Thyroid gland (tissue), 4 donors: ENCODE measurements at regions not wholly inside any gene's neighbourhood (a gene's known extent, or its start where the extent isn't known, plus 50 kb on each side); places are given as distances from the start of the nearest gene placed in this dataset.

Experiments
- DNase-seq, 2 donors: peaks; one replicate each; pipeline ENCODE4 v3.0.0-alpha.2; 2019
- H3K27ac ChIP-seq, 3 donors: fragments of 200-600 bp; sonication (generic); 1 replicate in 2 of 3; 2 replicates in 1 of 3; pipeline ENCODE4 v1.5.1; 2016 to 2019; ENCODE audit warnings: mild to moderate bottlenecking in 1 of 3, moderate library complexity in 1 of 3
- H3K27me3 ChIP-seq: fragments of 200-600 bp; sonication (generic); one replicate; pipeline ENCODE4 v1.5.1; 2019
- H3K36me3 ChIP-seq, 2 donors: fragments of 200-600 bp; sonication (generic); one replicate each; pipeline ENCODE4 v1.5.1; 2016 to 2019
- H3K4me1 ChIP-seq, 2 donors: fragments of 200-600 bp; sonication (generic); one replicate each; pipeline ENCODE4 v1.5.1; 2017 to 2019
- H3K4me3 ChIP-seq, 3 donors: fragments of 200-600 bp; sonication (generic); replicated peaks in 1 of 3; 1 replicate in 2 of 3; 2 replicates in 1 of 3; pipeline ENCODE4 v1.5.1; 2016; ENCODE audit warnings: mild to moderate bottlenecking in 1 of 3
- H3K9me3 ChIP-seq: fragments of 200-600 bp; sonication (generic); one replicate; pipeline ENCODE4 v1.5.1; 2017
- POLR2A ChIP-seq, 2 donors: fragments of 450-650 bp; IDR thresholded peaks; one replicate each; pipeline ENCODE4 v1.6.1; 2017; ENCODE audit warnings: antibody characterized with exemption in 2 of 2, mild to moderate bottlenecking in 2 of 2, moderate library complexity in 1 of 2
- WGBS, 2 donors: methylation state at CpG; one replicate each; pipeline ENCODE4 v1.1.5; 2017; 5-methylcytosine and 5-hydroxymethylcytosine counted together
- intact Hi-C: fragments of 100-400 bp; cut with DNase I; formaldehyde crosslinking; loops from one replicate; pipeline ENCODE4 v1.15.1; 2023
- TF ChIP-seq, protein P1 (sequence below), 6 experiments: fragments of 200-600 bp in 3 of 6; fragments of 450-650 bp in 3 of 6; sonication (generic) in 3 of 6; IDR thresholded peaks; one replicate each; pipeline ENCODE4 v1.5.1; 2016 to 2019; ENCODE audit warnings: antibody characterized with exemption in 6 of 6, mild to moderate bottlenecking in 2 of 6, inconsistent platforms in 1 of 6, moderate library complexity in 1 of 6

DNA sequence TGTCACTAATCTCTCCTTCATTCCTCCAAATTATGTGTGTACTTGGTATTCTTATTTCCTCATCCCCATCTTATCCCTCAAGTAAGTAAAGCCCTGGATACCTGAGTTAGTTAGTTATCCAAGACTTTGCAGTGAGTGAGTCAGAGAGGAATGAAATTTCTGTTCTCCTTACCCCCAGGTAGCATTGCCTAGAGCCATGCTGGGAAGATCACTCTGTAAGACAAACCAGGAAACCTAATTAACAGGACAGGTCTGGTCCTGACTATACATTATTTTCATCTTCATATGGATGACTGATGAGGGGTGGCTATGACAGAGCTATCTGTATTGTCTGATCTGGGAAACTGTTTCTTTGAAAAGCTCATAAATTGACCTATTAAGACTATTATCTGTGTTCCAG is 55.0 kb upstream of the ITGA6 start:
- H3K4me1 ChIP-seq: no peaks in the 10 kb centered on the region
- intact Hi-C loops: no loop called here

DNA sequence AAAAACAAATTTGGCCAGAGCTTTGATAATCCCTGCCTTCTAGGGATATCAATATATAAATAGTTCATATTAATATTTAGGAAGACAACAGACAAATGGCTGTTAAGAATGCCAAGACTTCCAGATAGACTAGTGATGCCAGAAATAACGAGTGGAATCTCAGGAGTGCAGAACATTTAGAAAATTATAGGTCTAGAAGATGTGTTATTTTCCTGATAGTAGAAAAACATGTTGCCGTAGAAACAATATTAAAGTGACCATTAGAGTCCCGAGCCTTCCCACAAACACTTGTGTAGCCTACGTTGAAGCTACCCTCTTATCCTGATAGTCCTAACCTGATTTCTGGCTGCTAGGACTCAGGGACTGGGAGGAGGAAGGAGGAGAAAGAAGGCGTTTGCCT is 54.3 kb upstream of the ITGA6 start:
- intact Hi-C loops: no loop called here
- TF ChIP-seq, protein P1, sequence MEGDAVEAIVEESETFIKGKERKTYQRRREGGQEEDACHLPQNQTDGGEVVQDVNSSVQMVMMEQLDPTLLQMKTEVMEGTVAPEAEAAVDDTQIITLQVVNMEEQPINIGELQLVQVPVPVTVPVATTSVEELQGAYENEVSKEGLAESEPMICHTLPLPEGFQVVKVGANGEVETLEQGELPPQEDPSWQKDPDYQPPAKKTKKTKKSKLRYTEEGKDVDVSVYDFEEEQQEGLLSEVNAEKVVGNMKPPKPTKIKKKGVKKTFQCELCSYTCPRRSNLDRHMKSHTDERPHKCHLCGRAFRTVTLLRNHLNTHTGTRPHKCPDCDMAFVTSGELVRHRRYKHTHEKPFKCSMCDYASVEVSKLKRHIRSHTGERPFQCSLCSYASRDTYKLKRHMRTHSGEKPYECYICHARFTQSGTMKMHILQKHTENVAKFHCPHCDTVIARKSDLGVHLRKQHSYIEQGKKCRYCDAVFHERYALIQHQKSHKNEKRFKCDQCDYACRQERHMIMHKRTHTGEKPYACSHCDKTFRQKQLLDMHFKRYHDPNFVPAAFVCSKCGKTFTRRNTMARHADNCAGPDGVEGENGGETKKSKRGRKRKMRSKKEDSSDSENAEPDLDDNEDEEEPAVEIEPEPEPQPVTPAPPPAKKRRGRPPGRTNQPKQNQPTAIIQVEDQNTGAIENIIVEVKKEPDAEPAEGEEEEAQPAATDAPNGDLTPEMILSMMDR (IDR thresholded peaks at IDR 0.05): no peak
- no peak for TF ChIP-seq POLR2A (IDR thresholded peaks at IDR 0.05)

More for the DNA sequence above, 55.0 kb upstream of the ITGA6 start:
- H3K27me3 ChIP-seq: no peaks in the 10 kb centered on the region
- no peaks in the 10 kb centered on the region for H3K9me3 ChIP-seq
- no peak overlapping the region for H3K4me3 ChIP-seq
- no peaks in the 10 kb centered on the region for H3K36me3 ChIP-seq
- no peak for DNase-seq
- H3K27ac ChIP-seq: no peak overlapping the region
- TF ChIP-seq POLR2A (IDR thresholded peaks at IDR 0.05): no peak
- TF ChIP-seq, protein P1 (IDR thresholded peaks at IDR 0.05): no peak

DNA sequence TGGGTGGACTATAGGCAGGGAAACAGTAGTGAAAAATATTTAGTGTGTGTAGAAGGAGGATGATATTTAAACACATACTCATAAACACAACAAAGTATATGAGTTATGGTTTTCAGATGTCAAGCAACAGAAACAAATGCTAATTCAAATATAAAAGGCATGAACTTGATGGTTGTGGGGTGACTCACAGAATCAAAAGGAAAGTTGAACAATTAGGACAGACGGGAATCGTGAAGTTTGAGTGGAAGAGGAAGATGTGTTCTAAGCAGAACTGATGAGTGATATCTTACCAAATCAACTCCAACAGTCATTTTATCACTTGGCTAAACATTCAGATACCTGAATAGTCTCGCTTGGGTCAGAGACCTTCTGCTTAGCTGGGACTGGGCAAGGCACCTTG is 53.6 kb upstream of the ITGA6 start:
- 77 to 92% methylated on average over 3 of the region's 3 CpGs for WGBS, 2 donors
- Histone ChIP-seq H3K36me3 (no peaks in the 10 kb centered on the region), H3K9me3 (no peaks in the 10 kb centered on the region), H3K27ac (no peak overlapping the region), H3K4me3 (no peak overlapping the region), H3K4me1 (no peaks in the 10 kb centered on the region), H3K27me3 (no peaks in the 10 kb centered on the region)
- DNase-seq: no peak
- intact Hi-C loops: no loop called here
- TF ChIP-seq, protein P1 (IDR thresholded peaks at IDR 0.05): no peak
- no peak for TF ChIP-seq POLR2A (IDR thresholded peaks at IDR 0.05)

More for the DNA sequence above, 54.3 kb upstream of the ITGA6 start:
- no peak for DNase-seq
- 54 to 78% methylated on average over 5 of the region's 5 CpGs for WGBS, 2 donors
- Histone ChIP-seq H3K36me3 (no peaks in the 10 kb centered on the region), H3K27ac (no peak overlapping the region), H3K9me3 (no peaks in the 10 kb centered on the region), H3K27me3 (no peaks in the 10 kb centered on the region), H3K4me3 (no peak overlapping the region), H3K4me1 (no peaks in the 10 kb centered on the region)

DNA sequence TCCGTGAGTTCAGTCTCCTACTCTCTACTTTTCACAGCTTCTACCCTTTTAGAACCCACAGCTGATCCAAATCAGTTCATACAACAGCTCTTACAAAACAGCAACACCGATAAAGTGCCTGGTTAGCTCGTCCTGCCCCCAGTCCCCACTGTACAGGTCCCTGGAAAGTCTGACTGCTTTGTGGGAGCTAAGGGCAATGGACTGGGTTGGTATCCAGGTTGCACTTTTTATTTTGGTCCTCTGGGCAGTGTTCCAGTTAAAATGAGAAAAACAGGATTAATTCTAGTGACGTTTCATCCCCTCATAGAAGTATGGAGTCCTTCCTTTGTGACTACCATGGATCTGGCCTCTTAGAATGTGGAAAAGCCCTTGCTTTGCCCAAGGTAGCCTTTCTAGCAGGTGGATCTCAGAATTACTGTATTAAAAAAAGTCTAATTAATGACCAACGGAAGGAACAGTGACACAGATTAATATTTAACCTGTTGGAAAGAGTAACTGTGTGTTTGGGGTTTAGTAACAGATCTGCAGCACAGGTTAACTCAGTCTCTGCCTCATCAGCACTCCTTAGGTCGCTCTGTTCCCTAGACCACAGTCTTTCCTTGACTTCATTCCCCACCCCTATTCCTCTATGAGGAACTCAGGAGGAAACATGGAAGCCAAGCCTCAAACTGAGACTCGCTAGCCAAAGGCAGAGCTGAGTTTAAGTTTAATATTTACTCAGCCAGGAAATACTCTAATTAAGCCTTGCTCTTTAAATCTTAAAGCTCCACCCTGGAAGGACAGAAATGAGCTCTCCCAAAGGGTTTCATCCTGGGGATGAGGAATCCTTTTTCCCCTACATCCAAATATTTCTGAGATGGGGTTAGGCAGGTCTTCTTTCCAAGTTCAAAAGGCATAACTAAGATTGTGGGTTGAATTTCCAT is 52.8 kb upstream of the ITGA6 start:
- 85% methylated on average over 7 of the region's 7 CpGs for WGBS, 2 donors
- Histone ChIP-seq H3K9me3 (no peaks in the 10 kb centered on the region), H3K27me3 (no peaks in the 10 kb centered on the region), H3K36me3 (no peaks in the 10 kb centered on the region), H3K4me3 (no peak overlapping the region), H3K4me1 (no peaks in the 10 kb centered on the region), H3K27ac (no peak overlapping the region)
- intact Hi-C loops: no loop called here
- no peak for DNase-seq
- TF ChIP-seq, protein P1 (IDR thresholded peaks at IDR 0.05): no peak
- TF ChIP-seq POLR2A (IDR thresholded peaks at IDR 0.05): no peak

DNA sequence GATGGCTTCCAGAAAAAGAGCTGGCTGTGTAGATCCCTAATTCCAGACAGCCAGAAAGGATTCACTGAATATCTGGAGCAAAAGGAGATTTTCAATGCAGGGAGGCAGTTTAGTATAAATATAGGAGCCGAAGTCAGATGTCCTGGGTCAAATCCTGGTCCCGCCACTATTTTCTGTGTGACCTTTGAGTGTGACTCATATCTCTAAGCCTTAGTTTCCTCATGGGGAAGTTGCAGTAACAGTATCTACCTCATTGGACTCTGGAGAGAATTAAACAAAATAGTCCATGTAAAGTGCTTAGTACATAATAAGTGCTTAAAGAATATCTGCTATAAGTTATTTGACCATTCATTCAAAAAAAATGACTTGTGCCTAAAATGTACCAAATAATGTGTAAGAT is 52.1 kb upstream of the ITGA6 start:
- H3K4me1 ChIP-seq: peaks cover 0 to under 1% of the 10 kb centered on the region in 2 donors
- no peak overlapping the region for H3K4me3 ChIP-seq
- H3K27ac ChIP-seq: no peak overlapping the region
- no peak for DNase-seq
- intact Hi-C loops: no loop called here
- TF ChIP-seq, protein P1 (IDR thresholded peaks at IDR 0.05): no peak
- TF ChIP-seq POLR2A (IDR thresholded peaks at IDR 0.05): no peak
- H3K36me3 ChIP-seq: no peaks in the 10 kb centered on the region
- H3K9me3 ChIP-seq: no peaks in the 10 kb centered on the region
- 70 to 73% methylated on average over 2 of the region's 2 CpGs for WGBS, 2 donors
- H3K27me3 ChIP-seq: no peaks in the 10 kb centered on the region
